ENCODE measurements at regions not wholly inside any gene's neighbourhood (a gene's known extent, or its start where the extent isn't known, plus 50 kb on each side); places are given as distances from the start of the nearest gene placed in this dataset.
"Not testable (repeated sequence)": the region's sequence is repeated elsewhere in the genome, so short reads cannot be mapped to it uniquely, and the experiment has no call there.

- no peak for DNase-seq (ENCODE audit: low read depth)
These were observed 999.2 kb downstream of the PCDH17 start for GRCh38 chr13:58630794-58631193.

GRCh38 chr13:58633226-58633625, 1001.7 kb downstream of the PCDH17 start:
- no peak for DNase-seq (ENCODE audit: low read depth)

- DNase-seq (ENCODE audit: low read depth), result no peak
These were observed 1023.5 kb downstream of the PCDH17 start for GRCh38 chr13:58655086-58655485.

- no peak for DNase-seq (ENCODE audit: low read depth)
These were observed 1029.3 kb downstream of the PCDH17 start for GRCh38 chr13:58660826-58661225.

GRCh38 chr13:58666331-58666730, 1034.8 kb downstream of the PCDH17 start:
- no peak for DNase-seq (ENCODE audit: low read depth)

- no peak for DNase-seq (ENCODE audit: low read depth)
These were observed 1035.6 kb downstream of the PCDH17 start for GRCh38 chr13:58667096-58667495.

GRCh38 chr13:58680115-58680514, 1048.6 kb downstream of the PCDH17 start:
- no peak for DNase-seq (ENCODE audit: low read depth)

- no peak for DNase-seq (ENCODE audit: low read depth)
These were observed 1051.1 kb downstream of the PCDH17 start for GRCh38 chr13:58682616-58683015.

GRCh38 chr13:58687148-58687547, 1055.6 kb downstream of the PCDH17 start:
- no peak for DNase-seq (ENCODE audit: low read depth)

- no peak for DNase-seq (ENCODE audit: low read depth)
These were observed 1067.0 kb downstream of the PCDH17 start for GRCh38 chr13:58698531-58698930.

- no peak for DNase-seq (ENCODE audit: low read depth)
These were observed 1073.4 kb downstream of the PCDH17 start for GRCh38 chr13:58704953-58705352.

- no peak for DNase-seq (ENCODE audit: low read depth)
These were observed 1074.9 kb downstream of the PCDH17 start for GRCh38 chr13:58706421-58706820.

GRCh38 chr13:58712191-58712590, 1080.6 kb downstream of the PCDH17 start:
- DNase-seq (ENCODE audit: low read depth), result no peak

- DNase-seq (ENCODE audit: low read depth), result not testable (repeated sequence)
These were observed 1082.5 kb downstream of the PCDH17 start for GRCh38 chr13:58714016-58714415.

- DNase-seq (ENCODE audit: low read depth), result no peak
These were observed 1089.7 kb downstream of the PCDH17 start for GRCh38 chr13:58721273-58721672.

- DNase-seq (ENCODE audit: low read depth), result no peak
These were observed 1096.6 kb downstream of the PCDH17 start for GRCh38 chr13:58728126-58728525.

GRCh38 chr13:58729361-58729760, 1097.8 kb downstream of the PCDH17 start:
- DNase-seq (ENCODE audit: low read depth), result no peak

- no peak for DNase-seq (ENCODE audit: low read depth)
These were observed 1113.1 kb downstream of the PCDH17 start for GRCh38 chr13:58744686-58745085.

- DNase-seq (ENCODE audit: low read depth), result no peak
These were observed 1136.0 kb downstream of the PCDH17 start for GRCh38 chr13:58767566-58767965.

- DNase-seq (ENCODE audit: low read depth), result no peak
These were observed 1141.8 kb downstream of the PCDH17 start for GRCh38 chr13:58773280-58773859.

- no peak for DNase-seq (ENCODE audit: low read depth)
These were observed 1151.2 kb downstream of the PCDH17 start for GRCh38 chr13:58782736-58783135.

- DNase-seq (ENCODE audit: low read depth), result no peak
These were observed 1161.3 kb downstream of the PCDH17 start for GRCh38 chr13:58792854-58793253.

GRCh38 chr13:58795715-58796114, 1164.2 kb downstream of the PCDH17 start:
- DNase-seq (ENCODE audit: low read depth), result no peak

- DNase-seq (ENCODE audit: low read depth), result peak; percentile 51
These were observed 1173.3 kb downstream of the PCDH17 start for GRCh38 chr13:58804832-58805231.

GRCh38 chr13:58806401-58806800, 1174.9 kb downstream of the PCDH17 start:
- DNase-seq (ENCODE audit: low read depth), result no peak
